GM23338 (cell line): ENCODE measurements at regions not wholly inside any gene's neighbourhood (a gene's known extent, or its start where the extent isn't known, plus 50 kb on each side); places are given as distances from the start of the nearest gene placed in this dataset.

Experiments
- ATAC-seq: fragments of 200-7000 bp; cut with Tn5 transposase; 3 replicates; pipeline ENCODE4 v1.9.1; 2020
- DNase-seq: peaks from one replicate; pipeline ENCODE4 v3.0.0-alpha.2; 2015; ENCODE audit warnings: low spot score
- H2AFZ ChIP-seq: fragments of 200-600 bp; sonication (generic); 2 replicates; pipeline ENCODE4 v1.8.0; 2016; ENCODE audit warnings: antibody characterized with exemption, mild to moderate bottlenecking, moderate library complexity
- H3F3A ChIP-seq: fragments of 200-600 bp; sonication (generic); replicated peaks from 2 replicates; pipeline ENCODE4 v1.8.0; 2017; ENCODE audit warnings: antibody characterized with exemption, mixed run types, low read depth
- H3K27ac ChIP-seq: fragments of 200-600 bp; sonication (generic); 2 replicates; pipeline ENCODE4 v1.6.1; 2016; ENCODE audit warnings: low read depth
- H3K27me3 ChIP-seq: fragments of 200-600 bp; sonication (generic); 2 replicates; pipeline ENCODE4 v1.8.0; 2016; ENCODE audit warnings: mild to moderate bottlenecking, mixed run types, moderate library complexity; ENCODE audit not compliant: insufficient read depth
- H3K36me3 ChIP-seq: fragments of 200-600 bp; sonication (generic); 2 replicates; pipeline ENCODE4 v1.8.0; 2016; ENCODE audit warnings: mild to moderate bottlenecking; ENCODE audit not compliant: insufficient read depth
- H3K4me1 ChIP-seq: fragments of 200-600 bp; sonication (generic); 2 replicates; pipeline ENCODE4 v1.8.0; 2016; ENCODE audit warnings: mild to moderate bottlenecking, moderate library complexity; ENCODE audit not compliant: insufficient read depth
- H3K4me2 ChIP-seq: fragments of 200-600 bp; sonication (generic); 2 replicates; pipeline ENCODE4 v1.7.1; 2017; ENCODE audit warnings: mixed run types
- H3K4me3 ChIP-seq: fragments of 200-600 bp; sonication (generic); 2 replicates; pipeline ENCODE4 v1.6.1; 2016; ENCODE audit warnings: mixed run types
- H3K79me2 ChIP-seq: fragments of 200-600 bp; sonication (generic); replicated peaks from 2 replicates; pipeline ENCODE4 v1.8.0; 2017; ENCODE audit warnings: mild to moderate bottlenecking; ENCODE audit not compliant: insufficient read depth
- H3K9me2 ChIP-seq: fragments of 200-600 bp; sonication (generic); 2 replicates; pipeline ENCODE4 v1.8.0; 2017; ENCODE audit not compliant: insufficient read depth
- H4K20me1 ChIP-seq: fragments of 200-600 bp; sonication (generic); replicated peaks from 2 replicates; pipeline ENCODE4 v1.8.0; 2017; ENCODE audit warnings: mild to moderate bottlenecking; ENCODE audit not compliant: insufficient read depth
- H3K27ac Mint-ChIP-seq: 2 replicates; pipeline ENCODE4 v1.8.0; 2020; ENCODE audit warnings: inconsistent platforms, mild to moderate bottlenecking, moderate library complexity, mixed read lengths
- H3K27me3 Mint-ChIP-seq: 3 replicates; pipeline ENCODE4 v1.8.0; 2022; ENCODE audit warnings: low read depth, mild to moderate bottlenecking, moderate library complexity, mixed read lengths, inconsistent platforms; ENCODE audit not compliant: insufficient read depth, poor library complexity
- H3K36me3 Mint-ChIP-seq: 3 replicates; pipeline ENCODE4 v1.8.0; 2021; ENCODE audit warnings: low read depth, mild to moderate bottlenecking, inconsistent platforms, moderate library complexity, mixed read lengths
- H3K4me1 Mint-ChIP-seq: 3 replicates; pipeline ENCODE4 v1.8.0; 2020; ENCODE audit warnings: mild to moderate bottlenecking, inconsistent platforms, mixed read lengths
- H3K4me3 Mint-ChIP-seq: 3 replicates; pipeline ENCODE4 v1.8.0; 2021; ENCODE audit warnings: moderate library complexity, mild to moderate bottlenecking, inconsistent platforms, mixed read lengths
- H3K9me3 Mint-ChIP-seq: 3 replicates; pipeline ENCODE4 v1.8.0; 2020; ENCODE audit warnings: moderate library complexity, mild to moderate bottlenecking, inconsistent platforms, mixed read lengths
- CREB1 ChIP-seq: fragments of 250-450 bp; sonication (Bioruptor Pico); IDR thresholded peaks from 2 replicates; pipeline ENCODE4 v1.5.0; 2020; ENCODE audit warnings: low read depth, mild to moderate bottlenecking, moderate library complexity
- TF ChIP-seq, protein P1 (sequence below): fragments of 250-450 bp; sonication (Bioruptor Pico); IDR thresholded peaks from 2 replicates; pipeline ENCODE4 v1.5.0; 2020; ENCODE audit warnings: mild to moderate bottlenecking, moderate library complexity

DNA sequence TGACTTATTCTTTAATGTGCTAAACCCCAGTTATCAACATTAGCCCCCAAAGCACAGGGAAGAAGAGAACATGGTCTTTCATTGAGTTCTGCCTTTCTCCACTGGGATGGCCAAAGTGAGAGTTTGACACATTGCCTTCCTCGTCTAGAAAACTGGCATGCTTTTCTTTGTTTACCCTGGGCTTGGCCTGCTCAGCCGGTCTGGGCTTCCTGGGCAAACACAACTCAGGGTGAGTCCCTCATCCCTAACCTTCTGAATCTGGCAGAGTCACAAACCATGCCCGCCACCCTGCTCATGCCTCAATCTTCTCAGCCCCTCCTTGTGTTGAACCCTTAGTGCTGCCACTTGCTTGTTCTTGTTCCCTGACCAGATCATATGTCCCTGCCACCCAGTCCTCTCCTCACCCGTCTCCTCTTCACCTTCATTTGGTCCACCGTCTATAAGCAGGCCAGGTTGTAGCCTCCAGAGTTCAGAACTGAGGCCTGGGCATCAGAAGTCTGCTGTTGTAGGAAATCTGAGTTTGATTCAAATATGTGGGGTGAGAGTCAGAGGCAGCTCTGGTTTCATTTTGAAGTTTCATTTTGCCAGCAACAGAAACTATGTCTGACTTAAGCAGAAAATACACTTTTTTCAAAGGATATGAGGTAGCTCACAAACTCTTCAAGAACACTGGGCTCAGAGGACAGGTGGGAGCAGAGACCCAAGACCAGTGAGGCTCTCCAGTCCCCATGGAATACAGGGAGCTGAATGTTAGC lies 217.6 kb downstream of the NDUFS4 start:
- Histone ChIP-seq H3K27ac (no peak overlapping the region), H3F3A (no peaks in the 10 kb centered on the region), H3K9me2 (no peaks in the 10 kb centered on the region), H3K27me3 (no peaks in the 10 kb centered on the region), H2AFZ (no peak overlapping the region), H3K79me2 (no peaks in the 10 kb centered on the region), H3K36me3 (no peaks in the 10 kb centered on the region), H4K20me1 (no peaks in the 10 kb centered on the region), H3K4me2 (no peak overlapping the region), H3K4me1 (no peaks in the 10 kb centered on the region; the same call in 1 of the 2 replicates), H3K4me3 (no peak overlapping the region)
- TF ChIP-seq, protein P1, sequence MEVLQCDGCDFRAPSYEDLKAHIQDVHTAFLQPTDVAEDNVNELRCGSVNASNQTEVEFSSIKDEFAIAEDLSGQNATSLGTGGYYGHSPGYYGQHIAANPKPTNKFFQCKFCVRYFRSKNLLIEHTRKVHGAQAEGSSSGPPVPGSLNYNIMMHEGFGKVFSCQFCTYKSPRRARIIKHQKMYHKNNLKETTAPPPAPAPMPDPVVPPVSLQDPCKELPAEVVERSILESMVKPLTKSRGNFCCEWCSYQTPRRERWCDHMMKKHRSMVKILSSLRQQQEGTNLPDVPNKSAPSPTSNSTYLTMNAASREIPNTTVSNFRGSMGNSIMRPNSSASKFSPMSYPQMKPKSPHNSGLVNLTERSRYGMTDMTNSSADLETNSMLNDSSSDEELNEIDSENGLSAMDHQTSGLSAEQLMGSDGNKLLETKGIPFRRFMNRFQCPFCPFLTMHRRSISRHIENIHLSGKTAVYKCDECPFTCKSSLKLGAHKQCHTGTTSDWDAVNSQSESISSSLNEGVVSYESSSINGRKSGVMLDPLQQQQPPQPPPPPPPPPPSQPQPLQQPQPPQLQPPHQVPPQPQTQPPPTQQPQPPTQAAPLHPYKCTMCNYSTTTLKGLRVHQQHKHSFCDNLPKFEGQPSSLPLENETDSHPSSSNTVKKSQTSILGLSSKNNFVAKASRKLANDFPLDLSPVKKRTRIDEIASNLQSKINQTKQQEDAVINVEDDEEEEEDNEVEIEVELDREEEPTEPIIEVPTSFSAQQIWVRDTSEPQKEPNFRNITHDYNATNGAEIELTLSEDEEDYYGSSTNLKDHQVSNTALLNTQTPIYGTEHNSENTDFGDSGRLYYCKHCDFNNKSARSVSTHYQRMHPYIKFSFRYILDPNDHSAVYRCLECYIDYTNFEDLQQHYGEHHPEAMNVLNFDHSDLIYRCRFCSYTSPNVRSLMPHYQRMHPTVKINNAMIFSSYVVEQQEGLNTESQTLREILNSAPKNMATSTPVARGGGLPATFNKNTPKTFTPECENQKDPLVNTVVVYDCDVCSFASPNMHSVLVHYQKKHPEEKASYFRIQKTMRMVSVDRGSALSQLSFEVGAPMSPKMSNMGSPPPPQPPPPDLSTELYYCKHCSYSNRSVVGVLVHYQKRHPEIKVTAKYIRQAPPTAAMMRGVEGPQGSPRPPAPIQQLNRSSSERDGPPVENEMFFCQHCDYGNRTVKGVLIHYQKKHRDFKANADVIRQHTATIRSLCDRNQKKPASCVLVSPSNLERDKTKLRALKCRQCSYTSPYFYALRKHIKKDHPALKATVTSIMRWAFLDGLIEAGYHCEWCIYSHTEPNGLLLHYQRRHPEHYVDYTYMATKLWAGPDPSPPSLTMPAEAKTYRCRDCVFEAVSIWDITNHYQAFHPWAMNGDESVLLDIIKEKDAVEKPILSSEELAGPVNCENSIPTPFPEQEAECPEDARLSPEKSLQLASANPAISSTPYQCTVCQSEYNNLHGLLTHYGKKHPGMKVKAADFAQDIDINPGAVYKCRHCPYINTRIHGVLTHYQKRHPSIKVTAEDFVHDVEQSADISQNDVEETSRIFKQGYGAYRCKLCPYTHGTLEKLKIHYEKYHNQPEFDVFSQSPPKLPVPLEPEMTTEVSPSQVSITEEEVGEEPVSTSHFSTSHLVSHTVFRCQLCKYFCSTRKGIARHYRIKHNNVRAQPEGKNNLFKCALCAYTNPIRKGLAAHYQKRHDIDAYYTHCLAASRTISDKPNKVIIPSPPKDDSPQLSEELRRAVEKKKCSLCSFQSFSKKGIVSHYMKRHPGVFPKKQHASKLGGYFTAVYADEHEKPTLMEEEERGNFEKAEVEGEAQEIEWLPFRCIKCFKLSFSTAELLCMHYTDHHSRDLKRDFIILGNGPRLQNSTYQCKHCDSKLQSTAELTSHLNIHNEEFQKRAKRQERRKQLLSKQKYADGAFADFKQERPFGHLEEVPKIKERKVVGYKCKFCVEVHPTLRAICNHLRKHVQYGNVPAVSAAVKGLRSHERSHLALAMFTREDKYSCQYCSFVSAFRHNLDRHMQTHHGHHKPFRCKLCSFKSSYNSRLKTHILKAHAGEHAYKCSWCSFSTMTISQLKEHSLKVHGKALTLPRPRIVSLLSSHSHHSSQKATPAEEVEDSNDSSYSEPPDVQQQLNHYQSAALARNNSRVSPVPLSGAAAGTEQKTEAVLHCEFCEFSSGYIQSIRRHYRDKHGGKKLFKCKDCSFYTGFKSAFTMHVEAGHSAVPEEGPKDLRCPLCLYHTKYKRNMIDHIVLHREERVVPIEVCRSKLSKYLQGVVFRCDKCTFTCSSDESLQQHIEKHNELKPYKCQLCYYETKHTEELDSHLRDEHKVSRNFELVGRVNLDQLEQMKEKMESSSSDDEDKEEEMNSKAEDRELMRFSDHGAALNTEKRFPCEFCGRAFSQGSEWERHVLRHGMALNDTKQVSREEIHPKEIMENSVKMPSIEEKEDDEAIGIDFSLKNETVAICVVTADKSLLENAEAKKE (CRISPR knock-in tag) = no peak
- Mint-ChIP-seq H3K27ac (no peak overlapping the region), H3K27me3 (peaks cover 2% of the 10 kb centered on the region), H3K36me3 (no peaks in the 10 kb centered on the region), H3K4me3 (no peak overlapping the region), H3K4me1 (peaks cover under 1% of the 10 kb centered on the region; the same call in 2 of the 3 replicates), H3K9me3 (no peaks in the 10 kb centered on the region)
- DNase-seq (no peak), ATAC-seq (no peak)

DNA sequence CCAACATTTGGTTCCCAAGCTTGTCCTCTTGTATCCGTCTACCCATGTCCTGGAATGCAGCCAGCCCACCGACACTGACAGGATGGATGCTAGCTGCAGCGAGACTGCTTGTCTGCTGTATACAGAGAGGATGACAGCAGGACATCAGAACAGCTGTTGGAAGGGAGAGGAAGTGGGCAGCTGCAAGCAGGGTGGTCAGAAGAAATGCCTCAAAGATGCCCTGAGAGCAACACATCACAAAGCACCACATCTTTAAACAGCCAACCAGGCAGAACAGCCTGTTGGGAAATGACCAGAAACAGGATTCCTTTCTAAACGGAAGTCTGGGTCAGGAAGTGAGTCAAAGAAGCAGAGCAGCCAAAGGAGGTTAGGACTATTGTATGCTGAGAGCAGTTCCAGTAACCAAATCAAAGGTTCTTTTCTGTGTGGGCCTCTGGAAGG lies 219.1 kb downstream of the NDUFS4 start:
- no peaks in the 10 kb centered on the region for H3K36me3 ChIP-seq
- peak overlapping the region; percentile 18; the same call in 1 of the 2 replicates for H2AFZ ChIP-seq
- DNase-seq (no peak), ATAC-seq (no peak)
- Mint-ChIP-seq H3K27ac (no peak overlapping the region), H3K9me3 (no peaks in the 10 kb centered on the region), H3K4me1 (peaks cover 15% of the 10 kb centered on the region), H3K36me3 (no peaks in the 10 kb centered on the region), H3K4me3 (no peak overlapping the region), H3K27me3 (peaks cover 4% of the 10 kb centered on the region)
- no peaks in the 10 kb centered on the region for H3K9me2 ChIP-seq
- no peak overlapping the region for H3K4me3 ChIP-seq
- H3K27me3 ChIP-seq = no peaks in the 10 kb centered on the region
- no peaks in the 10 kb centered on the region for H3K79me2 ChIP-seq
- TF ChIP-seq CREB1 (CRISPR knock-in tag) = no peak
- no peak overlapping the region for H3K27ac ChIP-seq
- no peaks in the 10 kb centered on the region for H4K20me1 ChIP-seq
- H3K4me1 ChIP-seq = peaks cover 7% of the 10 kb centered on the region
- H3K4me2 ChIP-seq = no peak overlapping the region
- no peaks in the 10 kb centered on the region for H3F3A ChIP-seq
